Fibroblast of lung (primary cell): ENCODE measurements at regions not wholly inside any gene's neighbourhood (a gene's known extent, or its start where the extent isn't known, plus 50 kb on each side); places are given as distances from the start of the nearest gene placed in this dataset.

Experiments used
- EZH2 ChIP-seq: IDR thresholded peaks from 2 replicates; pipeline ENCODE4 v1.5.1; 2012; ENCODE audit warnings: low read length, control low read depth, mild to moderate bottlenecking; ENCODE audit errors: missing control alignments
- TF ChIP-seq, protein P1 (sequence below), 2 donors: IDR thresholded peaks in 1 of 2; conservative IDR thresholded peaks in 1 of 2; 1 replicate in 1 of 2; 2 replicates in 1 of 2; pipeline ENCODE4 v1.5.1; 2011 to 2012; ENCODE audit warnings: low read length in 2 of 2, control low read depth in 1 of 2, inconsistent platforms in 1 of 2, low read depth in 1 of 2, mild to moderate bottlenecking in 1 of 2

DNA sequence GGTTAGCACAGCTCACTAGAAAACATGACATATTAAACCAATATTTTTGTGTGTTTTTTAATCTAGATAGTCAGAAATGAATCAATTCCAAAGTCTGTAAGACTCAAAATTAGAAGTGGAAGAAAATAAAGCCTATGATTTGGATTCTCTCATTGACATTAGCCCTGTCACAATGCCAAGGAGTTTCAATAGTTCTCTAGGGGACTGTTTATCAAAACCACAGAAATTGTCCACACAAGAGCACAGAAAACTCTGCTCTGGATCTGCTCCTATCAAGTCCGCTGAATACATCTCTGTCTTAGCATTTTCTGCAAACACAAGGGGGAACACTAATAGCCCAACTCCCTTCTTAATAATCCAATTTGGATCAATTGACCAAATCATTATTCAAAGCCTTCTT lies 152.0 kb downstream of the HS3ST3B1 start:
- TF ChIP-seq, protein P1, sequence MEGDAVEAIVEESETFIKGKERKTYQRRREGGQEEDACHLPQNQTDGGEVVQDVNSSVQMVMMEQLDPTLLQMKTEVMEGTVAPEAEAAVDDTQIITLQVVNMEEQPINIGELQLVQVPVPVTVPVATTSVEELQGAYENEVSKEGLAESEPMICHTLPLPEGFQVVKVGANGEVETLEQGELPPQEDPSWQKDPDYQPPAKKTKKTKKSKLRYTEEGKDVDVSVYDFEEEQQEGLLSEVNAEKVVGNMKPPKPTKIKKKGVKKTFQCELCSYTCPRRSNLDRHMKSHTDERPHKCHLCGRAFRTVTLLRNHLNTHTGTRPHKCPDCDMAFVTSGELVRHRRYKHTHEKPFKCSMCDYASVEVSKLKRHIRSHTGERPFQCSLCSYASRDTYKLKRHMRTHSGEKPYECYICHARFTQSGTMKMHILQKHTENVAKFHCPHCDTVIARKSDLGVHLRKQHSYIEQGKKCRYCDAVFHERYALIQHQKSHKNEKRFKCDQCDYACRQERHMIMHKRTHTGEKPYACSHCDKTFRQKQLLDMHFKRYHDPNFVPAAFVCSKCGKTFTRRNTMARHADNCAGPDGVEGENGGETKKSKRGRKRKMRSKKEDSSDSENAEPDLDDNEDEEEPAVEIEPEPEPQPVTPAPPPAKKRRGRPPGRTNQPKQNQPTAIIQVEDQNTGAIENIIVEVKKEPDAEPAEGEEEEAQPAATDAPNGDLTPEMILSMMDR (conservative IDR thresholded peaks at IDR 0.05 in 1 of 2, IDR thresholded peaks at IDR 0.05 in 1 of 2; ENCODE audit: low read depth in 1 of 2, low read length in 2 of 2): no peak
- no peak for TF ChIP-seq EZH2
